ENCODE measurements at regions not wholly inside any gene's neighbourhood (a gene's known extent, or its start where the extent isn't known, plus 50 kb on each side); places are given as distances from the start of the nearest gene placed in this dataset.

DNA sequence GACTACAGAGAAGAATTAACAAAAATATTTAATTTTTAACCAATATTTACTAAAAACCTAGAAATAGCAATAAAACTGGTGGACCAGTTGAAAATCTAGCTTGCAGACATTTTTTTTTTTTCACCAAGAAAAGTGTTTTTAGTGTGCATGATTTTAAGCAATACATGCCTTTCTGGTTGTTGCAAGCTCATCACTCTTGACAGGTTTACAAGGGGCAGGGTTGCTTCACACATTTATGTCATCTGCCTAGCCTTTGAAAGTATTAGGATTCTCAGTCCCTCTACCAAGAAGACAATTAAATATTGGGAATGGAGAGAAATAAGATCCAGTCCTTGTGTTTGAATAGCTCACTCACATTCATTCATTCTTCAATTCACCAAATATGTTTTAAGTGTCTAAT lies 53.8 kb upstream of the LYPLAL1 start:
- no peak for DNase-seq

- DNase-seq, result no peak
Measured at GRCh38 chr1:219120624-219121544, 52.8 kb upstream of the LYPLAL1 start.

DNA sequence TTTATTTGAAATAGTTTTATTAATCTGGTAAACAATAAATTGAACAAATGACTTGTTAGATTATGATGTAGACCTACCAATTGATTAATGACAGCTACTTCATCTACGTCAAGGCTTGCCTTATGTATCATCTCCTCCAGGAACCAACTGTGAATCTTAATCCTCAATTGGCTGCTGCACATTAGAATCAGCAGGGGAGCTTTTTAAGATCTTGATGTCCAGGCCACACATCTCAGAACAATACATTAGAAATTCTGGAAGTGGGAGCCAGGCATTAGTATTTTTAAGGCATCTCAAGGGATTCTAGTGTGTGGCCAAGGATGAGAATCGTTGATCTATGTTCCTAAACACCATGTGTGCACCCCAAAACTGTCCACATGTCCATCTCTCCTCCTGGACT lies 52.0 kb upstream of the LYPLAL1 start:
- DNase-seq, result no peak

DNA sequence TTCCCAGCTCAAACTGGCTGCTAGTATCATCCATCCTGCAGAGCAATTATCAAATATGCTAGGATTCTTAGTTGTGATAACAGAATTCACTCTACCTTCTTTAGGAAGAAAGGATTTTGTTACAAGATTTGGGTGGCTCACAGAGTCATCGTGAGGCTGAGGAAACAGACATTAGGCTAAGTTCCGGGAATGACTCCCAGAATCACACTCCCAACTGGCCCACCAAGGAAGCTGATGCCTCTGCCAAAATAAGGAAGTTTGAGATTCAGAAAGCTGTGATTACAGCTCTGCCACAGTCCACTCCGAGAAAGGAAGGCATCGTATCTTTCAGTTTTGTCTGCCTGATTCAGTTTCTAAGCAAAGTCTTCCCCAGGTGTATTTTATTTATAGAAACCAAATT lies 50.6 kb upstream of the LYPLAL1 start:
- DNase-seq, result no peak

Data from NCI-H526 (cell line).